ENCODE measurements at regions not wholly inside any gene's neighbourhood (a gene's known extent, or its start where the extent isn't known, plus 50 kb on each side); places are given as distances from the start of the nearest gene placed in this dataset.
A peak's percentile ranks its signal among the peaks of the same experiment; 100 is the strongest.

DNA sequence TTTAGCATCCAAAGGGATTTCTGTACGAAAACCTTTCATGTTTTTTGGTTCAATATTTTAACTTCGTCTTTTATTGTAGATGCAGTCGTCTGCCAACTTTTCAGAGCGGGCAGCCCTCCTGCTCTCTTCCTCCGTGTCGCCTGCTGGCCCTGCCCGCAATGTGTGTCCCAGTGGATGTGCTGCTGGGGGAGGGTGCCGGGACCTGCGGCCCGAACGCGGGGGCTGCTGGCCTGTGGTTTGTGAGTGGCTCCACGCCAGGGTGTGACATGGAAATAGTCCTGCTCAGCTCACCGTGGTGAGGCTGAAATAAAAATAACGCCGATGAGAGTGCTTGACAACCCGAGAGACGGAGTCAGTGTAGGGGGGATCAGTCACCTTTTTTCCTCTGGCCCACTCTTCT lies 59.7 kb upstream of the GRPEL1 start:
- no peak for DNase-seq (ENCODE audit: low spot score)

DNA sequence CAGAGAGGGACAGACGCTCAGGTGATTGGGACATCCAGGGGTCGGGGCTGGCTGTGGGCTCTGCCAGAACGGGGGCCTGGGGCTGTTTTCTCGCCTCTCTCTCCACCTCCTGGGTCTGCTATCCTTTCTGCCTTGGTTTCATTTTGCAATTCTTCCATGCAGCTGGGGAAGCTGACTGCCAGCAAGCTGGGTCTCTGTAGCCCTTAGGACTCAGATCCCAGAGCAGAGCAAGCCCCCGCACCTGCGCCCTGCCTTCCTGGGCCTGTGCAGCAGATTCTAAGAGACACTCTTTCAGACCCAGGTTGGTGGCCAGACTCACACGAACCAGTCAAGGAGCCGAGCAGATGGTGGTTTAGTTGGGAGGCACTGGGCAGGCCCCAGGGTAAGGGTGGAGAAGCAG lies 59.1 kb upstream of the GRPEL1 start:
- no peak for DNase-seq (ENCODE audit: low spot score)

DNA sequence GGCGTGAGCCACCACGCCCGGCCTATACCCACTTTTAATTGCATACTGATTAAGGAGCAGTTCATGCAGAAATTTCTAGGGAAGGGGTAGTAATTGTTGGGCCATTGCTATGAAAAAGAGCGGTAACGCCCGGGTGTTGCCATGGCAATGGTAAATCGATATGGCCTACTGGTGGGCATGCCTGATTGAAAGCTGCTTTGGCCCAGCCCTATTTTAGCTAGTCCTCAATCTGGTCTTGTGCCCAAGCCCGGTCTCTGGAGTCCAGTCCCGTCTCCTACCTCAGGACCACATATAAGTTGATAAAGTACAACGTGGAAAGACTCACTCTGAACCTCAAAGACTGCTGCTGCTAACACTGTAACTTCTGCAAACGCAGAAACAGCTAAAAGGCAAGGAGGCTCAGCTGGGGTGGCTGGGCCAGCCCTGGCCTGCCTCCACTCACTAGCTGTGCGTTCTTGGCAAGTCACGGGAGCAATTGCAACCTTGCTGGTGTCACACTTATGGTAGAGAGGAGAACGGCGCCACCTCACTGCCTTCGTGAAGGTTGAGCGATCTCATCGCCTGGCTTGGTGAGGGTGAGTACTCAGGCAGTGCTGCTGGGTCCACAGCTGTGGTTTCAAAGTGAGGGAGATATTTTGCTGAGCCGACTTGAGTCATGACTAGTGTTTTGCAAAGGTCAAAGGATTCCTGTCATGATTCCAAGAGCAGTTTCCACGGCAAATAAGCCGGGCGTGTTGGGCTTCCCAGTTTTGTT lies 57.0 kb upstream of the GRPEL1 start:
- DNase-seq (ENCODE audit: low spot score), result peak; percentile 79

DNA sequence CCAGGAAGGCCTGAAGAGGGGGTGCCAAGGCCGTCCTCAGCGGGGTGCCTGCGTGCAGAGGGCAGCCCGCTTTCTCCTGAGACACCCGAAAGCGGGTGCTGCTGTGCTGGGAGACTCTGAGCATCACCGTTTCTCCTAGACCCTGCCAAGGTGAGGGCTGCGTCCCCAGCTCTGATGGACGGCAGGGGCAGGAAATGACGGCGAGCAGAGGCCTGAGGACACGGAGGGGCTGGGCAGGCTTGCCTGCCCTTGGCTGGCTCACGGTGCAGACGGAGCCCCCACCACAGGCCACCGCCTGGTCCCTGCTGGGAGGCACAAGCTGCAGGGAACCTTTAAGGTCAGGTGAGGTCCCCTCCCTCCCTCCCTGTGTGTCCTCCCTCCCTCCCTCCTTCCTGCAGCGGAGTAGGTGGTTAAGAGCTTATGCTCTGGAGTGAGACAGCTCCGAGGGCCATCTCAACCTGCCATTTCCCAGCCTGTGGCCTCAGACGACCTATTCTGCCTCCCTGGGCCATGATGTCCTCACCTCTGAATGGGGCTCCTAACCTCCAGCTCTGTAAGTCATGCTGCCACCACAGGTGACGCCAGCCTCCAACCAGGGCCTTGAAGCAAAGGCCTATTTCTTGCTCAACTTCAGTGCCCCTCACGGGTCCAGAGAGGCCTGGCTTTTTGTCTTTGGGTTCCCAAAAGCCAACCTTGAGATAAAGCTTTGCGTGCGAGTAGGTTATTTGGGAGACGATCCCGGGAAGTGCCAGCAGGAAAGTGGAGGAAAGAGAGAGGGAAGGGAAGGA lies 54.2 kb upstream of the GRPEL1 start:
- DNase-seq (ENCODE audit: low spot score), result no peak

DNA sequence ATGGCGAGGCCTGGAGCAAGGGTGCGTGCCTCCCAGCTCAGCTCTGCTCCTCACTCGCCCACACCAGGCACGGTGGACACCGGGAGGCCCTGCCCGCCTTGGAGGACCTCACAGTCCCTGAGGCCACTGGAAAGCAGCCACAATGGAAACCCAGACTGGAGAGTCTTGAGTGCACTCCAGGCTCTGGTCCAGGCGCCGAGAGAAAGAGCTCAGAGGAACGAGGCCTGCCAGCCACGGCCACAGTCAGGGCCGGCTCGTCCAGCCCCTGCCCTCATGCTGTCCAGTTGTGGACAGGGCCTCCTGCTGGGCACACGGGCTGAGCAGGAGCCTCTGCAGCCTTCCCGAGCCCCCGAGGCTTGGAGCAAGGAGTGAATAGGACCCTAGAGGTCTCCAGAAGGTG lies 53.3 kb upstream of the GRPEL1 start:
- DNase-seq (ENCODE audit: low spot score), result no peak

DNA sequence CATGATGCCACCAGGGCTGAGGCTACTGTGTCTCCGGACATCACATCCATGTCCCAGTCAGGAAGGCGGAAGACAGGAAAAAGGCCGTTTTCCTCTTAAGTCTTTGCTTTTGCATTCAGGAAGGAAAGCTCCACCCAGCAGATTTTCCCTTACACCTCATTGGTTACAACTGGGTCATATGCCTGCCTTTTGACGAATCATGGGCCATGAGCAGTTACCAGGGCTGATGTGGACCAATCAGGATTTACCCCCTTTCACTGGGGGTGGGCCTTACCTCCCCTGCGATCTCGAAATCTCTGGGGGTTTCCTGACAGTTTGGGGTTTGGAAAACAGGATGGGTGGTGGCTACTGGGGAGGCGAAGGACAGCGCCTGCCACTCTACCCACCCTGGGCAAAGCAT lies 52.5 kb upstream of the GRPEL1 start:
- DNase-seq (ENCODE audit: low spot score), result peak; percentile 76

DNA sequence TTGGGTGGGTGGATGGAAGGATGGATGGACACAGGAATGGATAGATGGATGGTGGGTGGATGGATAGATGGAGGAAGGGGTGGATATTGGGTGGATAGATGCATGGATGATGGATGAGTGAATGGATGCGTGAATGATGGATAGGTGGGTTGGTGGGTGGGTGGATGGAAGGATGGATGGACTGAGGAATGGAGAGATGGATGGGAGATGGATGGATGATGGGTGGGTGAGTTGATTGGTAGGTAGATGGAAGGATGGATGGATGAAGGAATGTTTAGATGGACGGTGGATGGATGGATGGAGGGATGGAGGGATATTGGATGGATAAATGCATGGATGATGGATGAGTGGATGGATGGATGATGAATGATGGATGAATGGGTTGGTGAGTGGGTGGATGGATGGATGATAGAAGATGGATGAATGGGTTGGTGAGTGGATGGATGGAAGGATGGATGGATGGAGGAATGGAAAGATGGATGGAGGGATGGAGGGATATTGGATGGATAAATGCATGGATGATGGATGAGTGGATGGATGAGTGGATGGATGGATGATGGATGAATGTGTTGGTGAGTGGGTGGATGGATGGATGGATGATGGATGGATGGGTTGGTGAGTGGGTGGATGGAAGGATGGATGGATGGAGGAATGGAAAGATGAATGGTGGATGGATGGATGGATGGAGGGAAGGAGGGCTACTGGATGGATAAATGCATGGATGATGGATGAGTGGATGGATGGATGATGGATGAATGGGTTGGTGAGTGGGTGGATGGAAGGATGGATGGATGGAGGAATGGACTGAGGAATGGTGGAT lies 50.4 kb upstream of the GRPEL1 start:
- no peak for DNase-seq (ENCODE audit: low spot score)
